HK-2 (cell line): ENCODE measurements at regions not wholly inside any gene's neighbourhood (a gene's known extent, or its start where the extent isn't known, plus 50 kb on each side); places are given as distances from the start of the nearest gene placed in this dataset.

Experiments
- DNase-seq: peaks from one replicate; pipeline ENCODE4 v3.0.0-alpha.2; 2018; ENCODE audit not compliant: unreplicated experiment

DNA sequence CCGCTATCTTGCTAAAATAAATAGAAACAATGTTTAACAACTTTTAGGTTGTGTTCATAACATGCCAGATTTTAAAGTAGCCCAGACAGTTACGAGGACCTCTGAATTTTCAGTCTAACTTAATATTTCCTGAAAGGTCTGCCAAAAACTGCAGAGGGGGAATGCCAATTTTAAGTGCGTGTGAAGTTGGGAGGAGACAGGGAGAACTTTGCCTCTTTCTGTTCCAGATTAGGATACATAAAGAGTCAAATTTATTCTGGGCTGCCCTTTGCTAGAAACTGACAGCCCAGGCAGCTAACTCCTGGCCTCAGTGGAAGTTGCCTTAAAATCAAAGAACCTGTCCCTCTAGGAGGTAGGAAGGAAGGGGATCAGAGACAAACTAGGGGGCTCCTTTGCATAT is 52.3 kb upstream of the PIP4K2A start:
- no peak for DNase-seq

DNA sequence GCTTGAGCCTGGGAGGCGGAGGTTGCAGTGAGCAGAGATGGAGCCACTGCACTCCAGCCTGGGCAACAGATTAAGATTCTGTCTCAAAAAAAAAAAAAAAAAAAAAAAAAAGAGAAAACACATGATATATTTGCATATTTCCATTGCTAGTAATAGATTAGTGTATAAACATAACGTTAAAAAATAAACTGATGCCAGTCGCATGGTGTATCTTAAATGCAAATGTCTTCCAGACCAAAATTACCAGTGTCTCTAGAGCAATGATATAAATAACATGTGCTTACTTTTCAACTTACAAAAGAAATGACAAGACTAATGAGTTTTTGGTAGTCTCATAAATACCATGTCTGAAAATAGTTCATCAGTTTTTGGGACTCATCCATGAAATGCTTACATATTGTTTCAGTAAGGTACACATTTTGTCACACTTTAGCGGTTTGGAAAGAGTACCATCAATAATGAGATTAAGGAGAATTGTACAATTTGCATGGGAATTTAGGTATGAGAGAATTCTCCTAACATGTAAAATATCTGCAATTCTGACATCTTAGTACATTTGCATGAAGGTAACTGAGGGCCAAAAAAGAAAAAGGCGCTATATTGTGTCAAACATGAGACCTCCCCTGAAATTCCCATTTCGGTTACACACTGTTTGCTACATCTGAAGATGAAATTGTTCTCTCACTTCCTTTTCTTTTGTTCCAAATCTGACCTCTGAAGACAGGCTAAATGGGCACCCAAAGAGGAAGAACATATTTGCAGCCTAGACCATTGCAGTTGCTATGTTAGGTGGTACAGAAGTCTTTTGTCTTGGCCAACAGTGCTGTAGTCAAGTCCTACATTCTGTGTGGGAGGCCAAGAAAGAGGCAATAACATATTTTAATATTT is 51.5 kb upstream of the PIP4K2A start:
- DNase-seq = no peak

DNA sequence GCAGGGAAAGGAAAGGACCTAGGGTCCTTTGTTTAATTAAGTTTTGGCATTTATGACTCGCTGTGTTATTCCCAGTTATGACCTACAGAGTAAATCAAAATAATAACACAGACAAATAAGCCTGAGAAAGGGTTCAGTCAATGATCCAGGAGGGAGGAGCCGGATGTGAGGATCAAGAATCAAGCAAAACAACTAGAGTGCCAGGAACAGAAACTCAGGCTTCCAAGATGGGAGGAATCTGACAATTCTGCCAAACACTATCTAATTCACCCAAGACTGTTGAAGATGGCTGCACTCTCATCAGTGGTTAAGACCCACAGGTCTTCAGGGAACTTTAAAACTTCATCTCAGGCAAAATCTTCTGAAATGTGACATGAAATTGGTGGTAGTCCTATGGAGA is 50.3 kb upstream of the PIP4K2A start:
- DNase-seq = no peak
